ENCODE measurements at regions not wholly inside any gene's neighbourhood (a gene's known extent, or its start where the extent isn't known, plus 50 kb on each side); places are given as distances from the start of the nearest gene placed in this dataset.

GRCh38 chr2:67752199-67752598 is 310.6 kb downstream of the C1D start:
- TF ChIP-seq EZH2 (IDR thresholded peaks at IDR 0.05; ENCODE audit: borderline replicate concordance, low read length), result no peak
- no peak for TF ChIP-seq CTCF (IDR thresholded peaks at IDR 0.05; ENCODE audit: low read length)

GRCh38 chr2:67752969-67753368 is 309.8 kb downstream of the C1D start:
- Histone ChIP-seq H3K79me2 (ENCODE audit: insufficient read depth, low read length) (no peaks in the 10 kb centered on the region), H3K27me3 (ENCODE audit: insufficient read depth, low read length) (peaks cover 11% of the 10 kb centered on the region), H3K27ac (ENCODE audit: low read depth, low read length, poor library complexity, severe bottlenecking) (no peak overlapping the region), H4K20me1 (ENCODE audit: insufficient read depth, low read length) (no peaks in the 10 kb centered on the region), H3K4me1 (ENCODE audit: insufficient read depth, low read length, severe bottlenecking) (no peaks in the 10 kb centered on the region), H2AFZ (ENCODE audit: low read length) (no peak overlapping the region), H3K4me3 (ENCODE audit: low read depth, low read length, poor library complexity, severe bottlenecking) (no peak overlapping the region), H3K9ac (ENCODE audit: low read length) (no peak overlapping the region), H3K9me3 (ENCODE audit: low read length) (no peaks in the 10 kb centered on the region), H3F3A (ENCODE audit: insufficient read depth, low read length) (no peaks in the 10 kb centered on the region), H3K4me2 (ENCODE audit: low read length) (no peak overlapping the region), H3K9me2 (ENCODE audit: low read depth, low read length) (no peaks in the 10 kb centered on the region), H3K36me3 (ENCODE audit: insufficient read depth, low read length) (no peaks in the 10 kb centered on the region)
- TF ChIP-seq EZH2 (IDR thresholded peaks at IDR 0.05; ENCODE audit: borderline replicate concordance, low read length), result no peak
- no peak for TF ChIP-seq CTCF (IDR thresholded peaks at IDR 0.05; ENCODE audit: low read length)

More at GRCh38 chr2:67752199-67752598, 310.6 kb downstream of the C1D start:
- Histone ChIP-seq H3K4me1 (ENCODE audit: insufficient read depth, low read length, severe bottlenecking) (no peaks in the 10 kb centered on the region), H4K20me1 (ENCODE audit: insufficient read depth, low read length) (no peaks in the 10 kb centered on the region), H3K4me2 (ENCODE audit: low read length) (no peak overlapping the region), H3F3A (ENCODE audit: insufficient read depth, low read length) (no peaks in the 10 kb centered on the region), H3K4me3 (ENCODE audit: low read depth, low read length, poor library complexity, severe bottlenecking) (no peak overlapping the region), H3K9me2 (ENCODE audit: low read depth, low read length) (no peaks in the 10 kb centered on the region), H3K79me2 (ENCODE audit: insufficient read depth, low read length) (no peaks in the 10 kb centered on the region), H3K27ac (ENCODE audit: low read depth, low read length, poor library complexity, severe bottlenecking) (no peak overlapping the region), H3K9ac (ENCODE audit: low read length) (no peak overlapping the region), H3K9me3 (ENCODE audit: low read length) (no peaks in the 10 kb centered on the region), H2AFZ (ENCODE audit: low read length) (no peak overlapping the region), H3K36me3 (ENCODE audit: insufficient read depth, low read length) (no peaks in the 10 kb centered on the region), H3K27me3 (ENCODE audit: insufficient read depth, low read length) (peaks cover 11% of the 10 kb centered on the region)

- H3K9me3 ChIP-seq (ENCODE audit: low read length), result no peaks in the 10 kb centered on the region
- H3K36me3 ChIP-seq (ENCODE audit: insufficient read depth, low read length), result no peaks in the 10 kb centered on the region
- H3K4me1 ChIP-seq (ENCODE audit: insufficient read depth, low read length, severe bottlenecking), result no peaks in the 10 kb centered on the region
- no peaks in the 10 kb centered on the region for H4K20me1 ChIP-seq (ENCODE audit: insufficient read depth, low read length)
- no peaks in the 10 kb centered on the region for H3F3A ChIP-seq (ENCODE audit: insufficient read depth, low read length)
- H2AFZ ChIP-seq (ENCODE audit: low read length), result no peak overlapping the region
- TF ChIP-seq CTCF (IDR thresholded peaks at IDR 0.05; ENCODE audit: low read length) (no peak), EZH2 (IDR thresholded peaks at IDR 0.05; ENCODE audit: borderline replicate concordance, low read length) (no peak)
- H3K9ac ChIP-seq (ENCODE audit: low read length), result no peak overlapping the region
- no peak overlapping the region for H3K27ac ChIP-seq (ENCODE audit: low read depth, low read length, poor library complexity, severe bottlenecking)
- peaks cover under 1% of the 10 kb centered on the region; the same call in 1 of the 2 replicates for H3K27me3 ChIP-seq (ENCODE audit: insufficient read depth, low read length)
- H3K4me2 ChIP-seq (ENCODE audit: low read length), result no peak overlapping the region
- no peaks in the 10 kb centered on the region for H3K79me2 ChIP-seq (ENCODE audit: insufficient read depth, low read length)
- no peaks in the 10 kb centered on the region for H3K9me2 ChIP-seq (ENCODE audit: low read depth, low read length)
- no peak overlapping the region for H3K4me3 ChIP-seq (ENCODE audit: low read depth, low read length, poor library complexity, severe bottlenecking)
Observed at GRCh38 chr2:67755156-67755882, 307.5 kb downstream of the C1D start.

All from OCI-LY1 (cell line).